ENCODE measurements at regions not wholly inside any gene's neighbourhood (a gene's known extent, or its start where the extent isn't known, plus 50 kb on each side); places are given as distances from the start of the nearest gene placed in this dataset.
"Not testable (repeated sequence)": the region's sequence is repeated elsewhere in the genome, so short reads cannot be mapped to it uniquely, and the experiment has no call there.

DNA sequence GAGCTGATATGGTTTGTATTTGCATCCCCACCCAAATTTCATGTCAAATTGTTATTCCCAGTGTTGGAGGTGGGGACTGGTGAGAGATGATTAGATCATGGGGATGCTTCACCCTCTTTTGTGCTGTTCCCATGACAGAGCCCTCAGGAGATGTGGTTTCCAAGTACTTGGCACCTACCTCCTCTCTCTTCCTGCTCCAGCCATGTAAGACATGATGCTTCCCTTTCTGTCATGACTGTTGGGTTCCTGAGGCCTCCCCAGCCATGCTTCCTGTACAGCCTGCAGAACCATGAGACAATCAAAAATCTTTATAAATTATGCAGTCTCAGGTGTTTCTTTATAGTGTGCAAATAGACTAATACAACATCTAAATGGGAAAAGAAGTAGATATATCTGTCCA, 754.5 kb downstream of the TMEM121 start:
- DNase-seq (ENCODE audit: low read depth), result no peak
- TF ChIP-seq CTCF (IDR thresholded peaks at IDR 0.05; ENCODE audit: control insufficient read depth, insufficient read depth, low read depth, low read length, missing control alignments), result no peak
- no peak overlapping the region for H3K4me3 ChIP-seq (ENCODE audit: control insufficient read depth, low read depth, low read length)

DNA sequence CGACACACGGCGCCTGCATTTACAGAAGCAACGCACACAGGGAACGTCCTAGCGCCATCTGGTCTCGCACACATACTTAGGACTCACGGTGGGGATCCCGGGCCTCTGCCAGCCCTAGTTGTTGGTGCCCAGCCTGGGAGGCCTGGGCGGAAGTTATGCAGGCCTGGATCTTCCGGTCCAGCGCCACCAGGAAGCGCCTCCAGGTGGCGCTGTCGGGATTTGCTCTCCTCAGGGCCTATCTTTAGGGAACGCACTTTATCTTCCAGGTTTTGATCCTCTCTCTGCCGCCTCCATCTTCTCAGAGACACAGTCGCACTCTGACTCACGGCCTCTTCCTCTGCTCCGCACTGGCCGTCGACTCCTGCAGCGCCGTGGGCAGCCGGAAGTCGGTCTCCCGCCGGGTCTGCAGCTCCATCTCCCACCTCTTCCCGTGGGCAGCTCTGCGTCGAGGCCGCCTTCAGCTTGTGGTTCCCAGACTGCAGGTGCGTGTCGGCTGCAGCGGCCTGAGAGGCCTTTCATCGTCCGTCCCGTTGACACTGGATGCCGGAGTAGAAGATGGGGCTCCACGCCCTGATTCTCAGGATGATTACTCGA, 760.4 kb downstream of the TMEM121 start:
- DNase-seq (ENCODE audit: low read depth), result no peak
- H3K4me3 ChIP-seq (ENCODE audit: control insufficient read depth, low read depth, low read length), result no peak overlapping the region
- TF ChIP-seq CTCF (IDR thresholded peaks at IDR 0.05; ENCODE audit: control insufficient read depth, insufficient read depth, low read depth, low read length, missing control alignments), result no peak

- no peak for TF ChIP-seq CTCF (IDR thresholded peaks at IDR 0.05; ENCODE audit: control insufficient read depth, insufficient read depth, low read depth, low read length, missing control alignments)
- H3K4me3 ChIP-seq (ENCODE audit: control insufficient read depth, low read depth, low read length), result no peak overlapping the region
- DNase-seq (ENCODE audit: low read depth), result no peak
These were observed 761.1 kb downstream of the TMEM121 start for GRCh38 chr14:106287506-106287905.

DNA sequence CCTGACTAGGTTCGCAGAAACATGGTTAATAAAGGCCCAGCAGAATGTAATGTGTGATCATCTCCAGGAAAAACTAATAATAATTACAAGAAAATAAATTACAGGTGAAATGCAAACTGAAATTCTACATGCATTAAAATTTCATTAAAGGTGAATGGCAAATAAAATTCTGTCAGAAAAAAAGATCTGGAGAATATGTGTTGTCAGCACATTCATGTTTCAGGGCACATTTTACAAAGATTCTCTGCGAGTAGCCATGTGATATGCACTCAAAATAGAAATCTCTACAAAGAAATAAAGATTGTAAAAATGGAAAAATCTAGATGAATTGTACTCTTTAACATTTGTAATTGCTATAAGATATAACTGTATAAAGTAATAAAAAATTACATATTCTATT, 765.2 kb downstream of the TMEM121 start:
- no peak for TF ChIP-seq CTCF (IDR thresholded peaks at IDR 0.05; ENCODE audit: control insufficient read depth, insufficient read depth, low read depth, low read length, missing control alignments)
- DNase-seq (ENCODE audit: low read depth), result no peak

GRCh38 chr14:106294324-106294723, 767.9 kb downstream of the TMEM121 start:
- TF ChIP-seq CTCF (IDR thresholded peaks at IDR 0.05; ENCODE audit: control insufficient read depth, insufficient read depth, low read depth, low read length, missing control alignments), result no peak
- DNase-seq (ENCODE audit: low read depth), result no peak
- no peak overlapping the region for H3K4me3 ChIP-seq (ENCODE audit: control insufficient read depth, low read depth, low read length)

More for the DNA sequence above, 765.2 kb downstream of the TMEM121 start:
- H3K4me3 ChIP-seq (ENCODE audit: control insufficient read depth, low read depth, low read length), result no peak overlapping the region

DNA sequence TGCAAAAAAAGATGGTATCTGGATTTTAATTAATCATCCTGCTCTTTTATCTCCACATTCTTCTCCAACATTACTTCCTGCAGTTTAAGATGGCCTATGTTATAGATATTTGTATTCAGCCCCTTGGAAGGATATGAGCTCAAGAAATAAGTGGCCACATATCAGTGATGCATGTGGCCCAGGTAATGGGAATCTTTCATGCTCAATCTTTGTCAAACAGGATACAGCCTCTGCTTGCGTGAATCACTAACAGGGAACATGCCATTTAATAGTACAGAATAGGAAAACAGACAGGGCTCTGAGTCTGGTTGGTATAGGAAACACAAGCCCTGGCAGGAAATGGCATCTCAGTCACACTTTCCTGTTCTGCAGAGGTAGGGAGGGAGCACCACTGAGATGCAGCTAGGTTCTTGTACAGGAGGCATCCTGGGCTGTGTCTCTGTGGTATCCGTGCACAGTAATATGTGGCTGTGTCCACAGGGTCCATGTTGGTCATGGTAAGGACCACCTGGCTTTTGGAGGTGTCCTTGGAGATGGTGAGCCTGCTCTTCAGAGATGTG, 774.6 kb downstream of the TMEM121 start:
- not testable (repeated sequence) for H3K4me3 ChIP-seq (ENCODE audit: control insufficient read depth, low read depth, low read length)

DNA sequence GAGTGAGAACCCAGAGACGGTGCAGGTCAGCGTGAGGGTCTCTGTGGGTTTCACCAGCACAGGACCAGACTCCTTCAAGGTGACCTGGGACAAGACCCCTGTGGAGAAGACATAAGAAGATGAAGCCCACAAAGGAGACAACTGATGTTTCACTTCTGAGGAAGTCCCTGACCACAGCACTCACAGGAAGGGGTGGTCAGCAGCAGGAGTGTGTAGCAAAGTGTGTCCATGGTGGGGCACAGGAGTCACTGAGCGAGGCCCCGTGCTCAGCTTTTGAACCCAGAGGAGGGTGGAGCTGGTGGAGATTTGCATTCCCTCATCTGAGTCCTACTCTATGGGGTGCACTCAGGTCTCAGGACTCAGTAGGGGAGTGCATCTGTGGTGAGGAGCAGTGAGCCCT, 775.2 kb downstream of the TMEM121 start:
- not testable (repeated sequence) for H3K4me3 ChIP-seq (ENCODE audit: control insufficient read depth, low read depth, low read length); DNase-seq (ENCODE audit: low read depth)

More for the DNA sequence above, 774.6 kb downstream of the TMEM121 start:
- not testable (repeated sequence) for DNase-seq (ENCODE audit: low read depth)

GRCh38 chr14:106302661-106303060, 776.3 kb downstream of the TMEM121 start:
- TF ChIP-seq CTCF (IDR thresholded peaks at IDR 0.05; ENCODE audit: control insufficient read depth, insufficient read depth, low read depth, low read length, missing control alignments), result no peak
- no peak for DNase-seq (ENCODE audit: low read depth)
- H3K4me3 ChIP-seq (ENCODE audit: control insufficient read depth, low read depth, low read length), result no peak overlapping the region
